ENCODE measurements at regions not wholly inside any gene's neighbourhood (a gene's known extent, or its start where the extent isn't known, plus 50 kb on each side); places are given as distances from the start of the nearest gene placed in this dataset.

DNA sequence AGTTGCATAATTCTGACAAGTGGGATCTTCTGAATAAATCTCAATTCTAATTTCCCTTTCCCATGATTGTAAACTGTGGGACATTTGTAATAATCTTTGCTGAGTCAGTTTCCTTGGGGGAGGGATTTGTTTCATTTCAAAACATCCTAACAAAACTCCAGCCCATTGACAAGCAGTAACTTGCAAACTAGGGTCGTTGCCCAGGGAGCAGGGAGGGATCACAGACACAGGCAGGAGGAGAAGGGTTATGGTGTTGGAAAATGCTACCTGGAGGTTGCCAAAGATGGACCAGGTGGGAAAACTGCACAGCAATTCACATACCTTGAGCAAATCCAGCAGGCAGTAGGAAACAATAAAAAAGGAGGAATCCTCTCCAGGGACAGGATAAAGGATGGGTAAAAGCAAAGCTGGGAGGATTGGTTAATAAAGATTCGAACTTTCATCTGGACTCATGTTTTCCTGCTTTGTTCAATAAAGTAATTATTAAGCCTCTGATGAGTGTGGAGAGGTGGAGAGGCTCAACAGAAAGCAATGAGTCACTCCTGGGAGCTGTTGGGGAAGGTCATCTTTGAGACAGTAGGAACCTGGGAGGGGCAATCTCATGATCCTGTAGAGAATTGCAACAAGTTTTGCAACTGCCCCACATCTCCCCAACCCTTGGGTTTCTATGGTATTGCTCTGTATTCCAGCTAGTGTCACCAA, 87.3 kb upstream of the AKIRIN2 start:
- Histone ChIP-seq H3K9ac (ENCODE audit: extremely low read depth, insufficient read length, low read length) (no peak overlapping the region), H3K79me1 (ENCODE audit: insufficient read depth, low read depth, low read length, poor library complexity, severe bottlenecking) (no peaks in the 10 kb centered on the region), H2AK5ac (ENCODE audit: insufficient read length, low read length) (no peak overlapping the region), H2BK20ac (ENCODE audit: low read depth, low read length, poor library complexity, severe bottlenecking) (no peak overlapping the region), H3K4me2 (ENCODE audit: insufficient read depth, insufficient read length, low read length) (no peak overlapping the region), H3K27ac (ENCODE audit: insufficient read length, low read depth, low read length) (no peak overlapping the region), H3K79me2 (ENCODE audit: insufficient read depth, low read length) (no peaks in the 10 kb centered on the region), H3K56ac (ENCODE audit: insufficient read length, low read depth, low read length) (no peak overlapping the region), H2BK5ac (ENCODE audit: insufficient read length, low read length) (no peak overlapping the region), H2BK15ac (ENCODE audit: low read depth, low read length) (no peak overlapping the region), H3T11ph (ENCODE audit: low read length) (no peak overlapping the region), H2AFZ (ENCODE audit: low read length) (peak overlapping the region; percentile 94), H3K23me2 (ENCODE audit: insufficient read length, low read depth, low read length, poor library complexity, severe bottlenecking) (no peaks in the 10 kb centered on the region), H3K18ac (ENCODE audit: insufficient read length, low read depth, low read length) (no peak overlapping the region), H2BK120ac (ENCODE audit: low read depth, low read length, poor library complexity, severe bottlenecking) (no peak overlapping the region), H4K20me1 (ENCODE audit: control insufficient read depth, insufficient read depth, insufficient read length) (no peaks in the 10 kb centered on the region), H3K23ac (ENCODE audit: insufficient read length, low read depth, low read length) (no peak overlapping the region), H4K91ac (ENCODE audit: insufficient read length, low read depth, low read length) (no peak overlapping the region), H2BK12ac (ENCODE audit: insufficient read length, low read depth, low read length) (no peak overlapping the region), H3K4ac (ENCODE audit: low read depth, low read length) (no peak overlapping the region), H3K14ac (ENCODE audit: insufficient read depth, low read length) (peak overlapping the region; percentile 17; the same call in 1 of the 2 replicates), H4K8ac (replicated peaks; ENCODE audit: insufficient read length, low read depth, low read length) (no peak overlapping the region), H4K5ac (ENCODE audit: insufficient read length, low read depth, low read length) (no peak overlapping the region), H3K27me3 (ENCODE audit: insufficient read depth, low read length) (no peaks in the 10 kb centered on the region), H3K4me1 (ENCODE audit: insufficient read depth, low read length) (peaks cover 6% of the 10 kb centered on the region; the same call in 1 of the 2 replicates), H3K9me3 (ENCODE audit: control insufficient read depth, low read depth, low read length) (no peaks in the 10 kb centered on the region)
- Mint-ChIP-seq H3K4me3 (no peak overlapping the region), H3K27me3 (ENCODE audit: low read depth) (no peaks in the 10 kb centered on the region), H3K36me3 (ENCODE audit: insufficient read depth in 1 of 3, low read depth in 3 of 3) (0 out of 7 replicates have a peak, but pooled peaks cover 0 to 3% (median 0%) of the 10 kb centered on the region in 3 experiments), H3K9me3 (no peaks in the 10 kb centered on the region; a peak in 1 of 5 replicates), H3K4me1 (peaks cover 24 to 28% of the 10 kb centered on the region in 2 experiments), H3K27ac (peak overlapping the region in 1 of 3 experiments; percentile 82; a peak in 2 of 7 replicates)
- DNase-seq: no peak
- TF ChIP-seq, protein P1, sequence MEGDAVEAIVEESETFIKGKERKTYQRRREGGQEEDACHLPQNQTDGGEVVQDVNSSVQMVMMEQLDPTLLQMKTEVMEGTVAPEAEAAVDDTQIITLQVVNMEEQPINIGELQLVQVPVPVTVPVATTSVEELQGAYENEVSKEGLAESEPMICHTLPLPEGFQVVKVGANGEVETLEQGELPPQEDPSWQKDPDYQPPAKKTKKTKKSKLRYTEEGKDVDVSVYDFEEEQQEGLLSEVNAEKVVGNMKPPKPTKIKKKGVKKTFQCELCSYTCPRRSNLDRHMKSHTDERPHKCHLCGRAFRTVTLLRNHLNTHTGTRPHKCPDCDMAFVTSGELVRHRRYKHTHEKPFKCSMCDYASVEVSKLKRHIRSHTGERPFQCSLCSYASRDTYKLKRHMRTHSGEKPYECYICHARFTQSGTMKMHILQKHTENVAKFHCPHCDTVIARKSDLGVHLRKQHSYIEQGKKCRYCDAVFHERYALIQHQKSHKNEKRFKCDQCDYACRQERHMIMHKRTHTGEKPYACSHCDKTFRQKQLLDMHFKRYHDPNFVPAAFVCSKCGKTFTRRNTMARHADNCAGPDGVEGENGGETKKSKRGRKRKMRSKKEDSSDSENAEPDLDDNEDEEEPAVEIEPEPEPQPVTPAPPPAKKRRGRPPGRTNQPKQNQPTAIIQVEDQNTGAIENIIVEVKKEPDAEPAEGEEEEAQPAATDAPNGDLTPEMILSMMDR (conservative IDR thresholded peaks at IDR 0.05): no peak
- WGBS (ENCODE audit: extremely low coverage, insufficient read length, low lambda C conversion rate): no CpG with 5 or more reads among the region's 2 CpGs
